Mesenchymal stem cell (in vitro differentiated cells and primary cell): ENCODE measurements at regions not wholly inside any gene's neighbourhood (a gene's known extent, or its start where the extent isn't known, plus 50 kb on each side); places are given as distances from the start of the nearest gene placed in this dataset.

ENCODE experiments used
- DNase-seq: peaks from one replicate; pipeline ENCODE4 v3.0.0-alpha.2; 2013
- H2AFZ ChIP-seq: one replicate; pipeline ENCODE4 v1.6.1; 2013; ENCODE audit warnings: low read depth, mild to moderate bottlenecking, control low read depth, inconsistent platforms, low read length, moderate library complexity
- H2AK5ac ChIP-seq: 2 replicates; pipeline ENCODE4 v1.6.1; 2013; ENCODE audit warnings: low read length, moderate library complexity, mild to moderate bottlenecking, inconsistent platforms; ENCODE audit not compliant: severe bottlenecking
- H2BK120ac ChIP-seq: one replicate; pipeline ENCODE4 v1.6.1; 2013; ENCODE audit warnings: low read depth, mild to moderate bottlenecking, inconsistent platforms, low read length, moderate library complexity
- H2BK12ac ChIP-seq, 2 experiments: one replicate each; pipeline ENCODE4 v1.6.1; 2013; ENCODE audit warnings: inconsistent platforms in 2 of 2, low read length in 2 of 2, mild to moderate bottlenecking in 2 of 2, moderate library complexity in 2 of 2, control low read depth in 1 of 2
- H2BK15ac ChIP-seq: one replicate; pipeline ENCODE4 v1.6.1; 2013; ENCODE audit warnings: mild to moderate bottlenecking, low read depth, inconsistent platforms; ENCODE audit not compliant: poor library complexity, severe bottlenecking
- H2BK5ac ChIP-seq: 2 replicates; pipeline ENCODE4 v1.6.1; 2013; ENCODE audit warnings: low read depth, mild to moderate bottlenecking, low read length, control low read depth, inconsistent platforms; ENCODE audit not compliant: poor library complexity, severe bottlenecking
- H3K14ac ChIP-seq, 2 experiments: one replicate each; pipeline ENCODE4 v1.6.1; 2013; ENCODE audit warnings: inconsistent platforms in 2 of 2, low read length in 2 of 2, control low read depth in 1 of 2, mild to moderate bottlenecking in 1 of 2, moderate library complexity in 1 of 2
- H3K18ac ChIP-seq, 2 experiments: one replicate each; pipeline ENCODE4 v1.6.1; 2013; ENCODE audit warnings: inconsistent platforms in 2 of 2, low read length in 2 of 2, control low read depth in 1 of 2, low read depth in 1 of 2, mild to moderate bottlenecking in 1 of 2
- H3K23ac ChIP-seq, 2 experiments: one replicate each; pipeline ENCODE4 v1.6.1; 2013; ENCODE audit warnings: inconsistent platforms in 2 of 2, low read length in 2 of 2, mild to moderate bottlenecking in 2 of 2, moderate library complexity in 2 of 2, control low read depth in 1 of 2
- H3K27ac ChIP-seq: 2 replicates; pipeline ENCODE4 v1.5.1; 2013; ENCODE audit warnings: mild to moderate bottlenecking, moderate library complexity, low read length, control low read depth, inconsistent platforms; ENCODE audit not compliant: poor library complexity, severe bottlenecking
- H3K27me3 ChIP-seq, 2 experiments: 2 replicates each; pipeline versions ENCODE4 v1.6.1 to v1.7.0; 2013; ENCODE audit warnings: low read length in 2 of 2, mild to moderate bottlenecking in 2 of 2, moderate library complexity in 2 of 2, control low read depth in 1 of 2, inconsistent platforms in 1 of 2; ENCODE audit not compliant: control insufficient read depth in 1 of 2, insufficient read depth in 1 of 2
- H3K36me3 ChIP-seq, 2 experiments: 2 replicates each; pipeline versions ENCODE4 v1.6.1 to v1.7.0; 2013; ENCODE audit warnings: low read length in 2 of 2, control low read depth in 1 of 2, inconsistent platforms in 1 of 2, low read depth in 1 of 2, mild to moderate bottlenecking in 1 of 2; ENCODE audit not compliant: insufficient read depth in 2 of 2, control insufficient read depth in 1 of 2
- H3K4ac ChIP-seq, 2 experiments: one replicate each; pipeline ENCODE4 v1.6.1; 2013; ENCODE audit warnings: inconsistent platforms in 2 of 2, low read length in 2 of 2, mild to moderate bottlenecking in 2 of 2, moderate library complexity in 2 of 2, control low read depth in 1 of 2, low read depth in 1 of 2
- H3K4me1 ChIP-seq: 2 replicates; pipeline ENCODE4 v1.6.1; 2013; ENCODE audit warnings: low read depth, low read length, control low read depth; ENCODE audit not compliant: control insufficient read depth, insufficient read depth
- H3K4me2 ChIP-seq: 2 replicates; pipeline ENCODE4 v1.6.1; 2013; ENCODE audit warnings: low read length, mild to moderate bottlenecking, inconsistent platforms; ENCODE audit not compliant: poor library complexity, severe bottlenecking
- H3K4me3 ChIP-seq, 2 experiments: 2 replicates each; pipeline versions ENCODE4 v1.5.1 to v1.7.0; 2013; ENCODE audit warnings: low read length in 2 of 2, mild to moderate bottlenecking in 2 of 2, control low read depth in 1 of 2, low read depth in 1 of 2; ENCODE audit not compliant: insufficient read depth in 1 of 2
- H3K79me1 ChIP-seq: replicated peaks from 2 replicates; pipeline ENCODE4 v1.6.1; 2013; ENCODE audit warnings: mild to moderate bottlenecking, control low read depth, low read length, inconsistent platforms; ENCODE audit not compliant: poor library complexity, severe bottlenecking
- H3K9ac ChIP-seq: 2 replicates; pipeline ENCODE4 v1.7.0; 2013; ENCODE audit warnings: mild to moderate bottlenecking, low read length, moderate library complexity
- H3K9me3 ChIP-seq: 2 replicates; pipeline ENCODE4 v1.7.0; 2013; ENCODE audit warnings: mild to moderate bottlenecking, low read length; ENCODE audit not compliant: control insufficient read depth
- H4K8ac ChIP-seq: one replicate; pipeline ENCODE4 v1.6.1; 2013; ENCODE audit warnings: inconsistent platforms, mild to moderate bottlenecking, low read length, moderate library complexity
- H4K91ac ChIP-seq: one replicate; pipeline ENCODE4 v1.6.1; 2013; ENCODE audit warnings: mild to moderate bottlenecking, low read length, inconsistent platforms
- WGBS: methylation state at CpG from one replicate; pipeline ENCODE4 v1.1.7; 2013; ENCODE audit warnings: mixed read lengths; 5-methylcytosine and 5-hydroxymethylcytosine counted together

DNA sequence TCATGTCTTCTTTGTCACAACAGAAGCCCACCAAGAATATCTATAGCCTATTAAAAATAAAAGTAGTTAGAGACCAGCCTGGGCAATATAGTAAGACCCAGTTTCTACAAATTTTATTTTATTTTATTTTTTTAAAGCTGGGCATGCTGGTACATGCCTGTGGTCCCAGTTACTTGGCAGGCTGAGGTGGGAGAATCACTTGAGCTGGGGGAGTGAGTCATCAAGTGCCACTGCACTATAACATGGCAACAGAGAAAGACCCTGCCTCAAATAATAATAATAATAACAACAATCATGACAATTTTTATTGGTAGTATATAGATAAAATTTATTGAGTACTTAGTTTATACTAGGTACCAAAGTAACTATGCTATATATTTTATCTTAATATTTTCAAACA lies 93.0 kb upstream of the NPFFR2 start:
- H3K9me3 ChIP-seq, result no peaks in the 10 kb centered on the region
- no peak overlapping the region for H3K4me2 ChIP-seq
- no peak overlapping the region for H3K4me3 ChIP-seq
- no peak overlapping the region for H3K4ac ChIP-seq
- no peak overlapping the region for H2BK15ac ChIP-seq
- no peaks in the 10 kb centered on the region for H3K27me3 ChIP-seq
- no peak overlapping the region for H2BK120ac ChIP-seq
- H3K27ac ChIP-seq, result no peak overlapping the region
- H4K8ac ChIP-seq, result no peak overlapping the region
- H2BK12ac ChIP-seq, result no peak overlapping the region
- H4K91ac ChIP-seq, result no peak overlapping the region
- DNase-seq, result no peak
- H3K36me3 ChIP-seq, result no peaks in the 10 kb centered on the region
- no peak overlapping the region for H2BK5ac ChIP-seq
- no peak overlapping the region for H2AFZ ChIP-seq
- no peak overlapping the region for H3K9ac ChIP-seq
- H2AK5ac ChIP-seq, result no peak overlapping the region
- H3K23ac ChIP-seq, result no peak overlapping the region
- H3K4me1 ChIP-seq, result no peaks in the 10 kb centered on the region
- no peak overlapping the region for H3K14ac ChIP-seq
- H3K79me1 ChIP-seq, result no peaks in the 10 kb centered on the region
- no peak overlapping the region for H3K18ac ChIP-seq

DNA sequence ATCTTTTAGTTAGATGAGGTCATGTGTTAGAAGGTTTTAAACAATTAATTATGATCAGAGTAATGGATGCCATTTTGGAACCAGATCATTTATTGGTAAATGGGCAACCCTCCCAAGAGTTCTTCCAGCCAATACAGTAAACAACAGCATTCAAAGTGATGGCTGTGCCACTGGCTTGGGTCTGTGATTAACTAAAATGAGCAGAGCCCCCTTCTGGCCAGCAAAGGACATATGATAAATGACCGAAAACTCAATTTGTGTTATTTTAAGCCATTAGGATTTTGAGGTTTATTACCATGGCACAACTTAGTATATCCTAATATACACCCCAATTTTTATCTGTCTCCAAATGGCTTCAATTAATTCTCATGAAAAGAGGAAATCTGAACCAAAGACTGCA lies 90.8 kb upstream of the NPFFR2 start:
- peak; percentile 7 for DNase-seq
- H2AFZ ChIP-seq, result no peak overlapping the region
- no CpG with 5 or more reads among the region's 1 CpG for WGBS
- no peak overlapping the region for H3K27ac ChIP-seq
- H4K8ac ChIP-seq, result no peak overlapping the region
- no peak overlapping the region for H2BK12ac ChIP-seq
- H3K18ac ChIP-seq, result no peak overlapping the region
- H3K27me3 ChIP-seq, result no peaks in the 10 kb centered on the region
- no peak overlapping the region for H3K4me3 ChIP-seq
- no peak overlapping the region for H3K23ac ChIP-seq
- no peak overlapping the region for H2AK5ac ChIP-seq
- H2BK5ac ChIP-seq, result no peak overlapping the region
- H3K14ac ChIP-seq, result no peak overlapping the region
- H3K4me2 ChIP-seq, result no peak overlapping the region
- no peak overlapping the region for H3K4ac ChIP-seq
- peaks cover 8% of the 10 kb centered on the region for H3K9me3 ChIP-seq
- no peak overlapping the region for H4K91ac ChIP-seq
- no peak overlapping the region for H3K9ac ChIP-seq
- H2BK120ac ChIP-seq, result no peak overlapping the region
- H3K36me3 ChIP-seq, result no peaks in the 10 kb centered on the region
- no peaks in the 10 kb centered on the region for H3K79me1 ChIP-seq
- no peak overlapping the region for H2BK15ac ChIP-seq
- H3K4me1 ChIP-seq, result no peaks in the 10 kb centered on the region

- peak; percentile 73 for DNase-seq
- no peak overlapping the region for H4K8ac ChIP-seq
- H2BK12ac ChIP-seq, result no peak overlapping the region
- WGBS, result 18% methylated on average over 1 of the region's 2 CpGs
- no peak overlapping the region for H3K4me2 ChIP-seq
- no peaks in the 10 kb centered on the region for H3K79me1 ChIP-seq
- no peak overlapping the region for H3K27ac ChIP-seq
- H3K4me3 ChIP-seq, result no peak overlapping the region
- H3K9me3 ChIP-seq, result peaks cover 8% of the 10 kb centered on the region
- no peak overlapping the region for H3K9ac ChIP-seq
- no peak overlapping the region for H3K14ac ChIP-seq
- no peaks in the 10 kb centered on the region for H3K36me3 ChIP-seq
- no peak overlapping the region for H2AFZ ChIP-seq
- H3K23ac ChIP-seq, result no peak overlapping the region
- no peak overlapping the region for H2BK5ac ChIP-seq
- H3K4ac ChIP-seq, result no peak overlapping the region
- no peaks in the 10 kb centered on the region for H3K27me3 ChIP-seq
- H2BK15ac ChIP-seq, result no peak overlapping the region
- H2BK120ac ChIP-seq, result no peak overlapping the region
- H3K18ac ChIP-seq, result peak overlapping the region in 1 of 2 experiments; percentile 67
- no peak overlapping the region for H2AK5ac ChIP-seq
- H4K91ac ChIP-seq, result peak overlapping the region; percentile 18
- no peaks in the 10 kb centered on the region for H3K4me1 ChIP-seq
Observed at GRCh38 chr4:71944956-71945355, 86.8 kb upstream of the NPFFR2 start.

DNA sequence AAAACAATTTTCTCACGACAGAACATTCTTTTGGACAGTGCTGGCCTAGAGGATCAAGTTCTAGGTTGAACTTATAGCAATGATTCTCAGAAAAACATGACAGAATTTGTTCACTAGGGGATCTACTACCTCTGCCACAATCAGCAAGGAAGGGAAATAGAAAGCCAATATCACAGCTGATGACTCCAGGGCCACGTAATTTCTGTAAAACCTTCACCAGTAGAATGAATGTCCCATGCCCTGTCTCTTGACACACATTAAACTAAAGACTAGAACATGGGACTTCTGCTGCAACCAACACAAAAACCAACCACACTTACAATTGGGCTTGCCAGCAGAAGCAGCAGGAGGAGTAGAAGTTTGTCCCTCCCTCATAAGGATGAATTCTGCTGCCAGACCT lies 86.0 kb upstream of the NPFFR2 start:
- no peak overlapping the region for H3K23ac ChIP-seq
- no peak overlapping the region for H3K9ac ChIP-seq
- H3K4me2 ChIP-seq, result no peak overlapping the region
- H3K79me1 ChIP-seq, result no peaks in the 10 kb centered on the region
- no peak overlapping the region for H2AFZ ChIP-seq
- no peak overlapping the region for H3K27ac ChIP-seq
- H2AK5ac ChIP-seq, result no peak overlapping the region
- no peaks in the 10 kb centered on the region for H3K4me1 ChIP-seq
- no peak overlapping the region for H2BK12ac ChIP-seq
- peak overlapping the region in 1 of 2 experiments; percentile 77 for H3K18ac ChIP-seq
- H3K4me3 ChIP-seq, result no peak overlapping the region
- H3K14ac ChIP-seq, result no peak overlapping the region
- H3K9me3 ChIP-seq, result peaks cover 8% of the 10 kb centered on the region
- WGBS, result 88% methylated on average over 1 of the region's 2 CpGs
- no peak overlapping the region for H2BK120ac ChIP-seq
- H4K91ac ChIP-seq, result no peak overlapping the region
- DNase-seq, result no peak
- H2BK15ac ChIP-seq, result no peak overlapping the region
- H2BK5ac ChIP-seq, result no peak overlapping the region
- H3K4ac ChIP-seq, result no peak overlapping the region
- H3K27me3 ChIP-seq, result no peaks in the 10 kb centered on the region
- H4K8ac ChIP-seq, result no peak overlapping the region
- no peaks in the 10 kb centered on the region for H3K36me3 ChIP-seq
